OCI-LY3 (cell line): ENCODE measurements at regions not wholly inside any gene's neighbourhood (a gene's known extent, or its start where the extent isn't known, plus 50 kb on each side); places are given as distances from the start of the nearest gene placed in this dataset.

Experiments used
- H2AFZ ChIP-seq: fragments of 200-600, 300-600 bp; shearing (Covaris generic); 2 replicates; pipeline ENCODE4 v1.6.0; 2014; ENCODE audit warnings: antibody characterized with exemption, low read depth, low read length
- H3K27ac ChIP-seq: fragments of 200-600, 300-600 bp; sonication (generic); 2 replicates; pipeline ENCODE4 v1.5.1; 2014; ENCODE audit warnings: mild to moderate bottlenecking, low read length, moderate library complexity, mixed read lengths
- H3K27me3 ChIP-seq: fragments of 200-600, 300-600 bp; sonication (generic); 2 replicates; pipeline ENCODE4 v1.6.1; 2014; ENCODE audit warnings: low read depth, low read length, mixed read lengths
- H3K36me3 ChIP-seq: fragments of 200-600, 300-600 bp; sonication (generic); replicated peaks from 2 replicates; pipeline ENCODE3; 2014; ENCODE audit warnings: low read depth, low read length, mixed read lengths
- H3K4me1 ChIP-seq: fragments of 300-600, 200-600 bp; sonication (generic); 2 replicates; pipeline ENCODE4 v1.6.1; 2014; ENCODE audit warnings: low read length, mixed read lengths
- H3K4me2 ChIP-seq: fragments of 200-600, 300-600 bp; sonication (generic); 2 replicates; pipeline ENCODE4 v1.6.1; 2014; ENCODE audit warnings: low read length, mixed read lengths
- H3K4me3 ChIP-seq: fragments of 300-600, 200-600 bp; sonication (generic); 2 replicates; pipeline ENCODE4 v1.5.1; 2014; ENCODE audit warnings: antibody characterized with exemption, mild to moderate bottlenecking, low read length, moderate library complexity
- H3K79me2 ChIP-seq: fragments of 300-600, 200-600 bp; shearing (Covaris generic); 2 replicates; pipeline ENCODE4 v1.6.1; 2014; ENCODE audit warnings: mild to moderate bottlenecking, low read length, mixed read lengths
- H3K9ac ChIP-seq: fragments of 300-600, 200-600 bp; shearing (Covaris generic); 2 replicates; pipeline ENCODE4 v1.6.0; 2014; ENCODE audit warnings: mild to moderate bottlenecking, low read length, moderate library complexity
- H3K9me3 ChIP-seq: fragments of 200-600, 300-600 bp; shearing (Covaris generic); 2 replicates; pipeline ENCODE4 v1.6.1; 2014; ENCODE audit warnings: low read length, mixed read lengths; ENCODE audit not compliant: insufficient read depth
- H4K20me1 ChIP-seq: fragments of 200-600, 300-600 bp; sonication (generic); 2 replicates; pipeline ENCODE4 v1.6.1; 2016; ENCODE audit warnings: low read length, mixed read lengths; ENCODE audit not compliant: insufficient read depth
- EZH2phosphoT487 ChIP-seq: fragments of 200-600 bp; shearing (Covaris generic); IDR thresholded peaks from 2 replicates; pipeline ENCODE4 v1.6.1; 2018; ENCODE audit warnings: antibody characterized with exemption, mixed run types, low read depth
- TF ChIP-seq, protein P1 (sequence below): fragments of 200-600, 300-600 bp; sonication (generic); IDR thresholded peaks from 2 replicates; pipeline ENCODE4 v1.5.1; 2014; ENCODE audit warnings: antibody characterized with exemption, low read length, low read depth

DNA sequence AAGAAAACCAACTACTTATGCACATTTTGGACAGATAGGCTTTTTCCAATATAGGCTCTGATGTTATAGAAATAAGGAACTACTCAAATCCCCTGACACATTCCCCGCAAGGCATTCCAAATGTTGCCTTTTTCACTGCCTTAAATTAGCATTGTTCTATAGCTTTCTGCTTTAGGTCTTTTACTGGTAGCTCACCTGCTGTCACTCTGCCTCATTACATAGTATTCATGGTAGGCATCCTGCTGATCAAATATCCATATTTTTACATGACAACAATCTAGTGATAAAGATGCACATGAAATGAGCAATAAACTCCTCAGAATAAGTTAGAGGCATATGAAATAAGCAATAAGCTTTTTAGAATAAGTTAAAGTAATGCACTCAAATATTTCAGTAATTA, 542.7 kb downstream of the FAM133A start:
- Histone ChIP-seq H3K9ac (no peak overlapping the region), H3K4me1 (no peaks in the 10 kb centered on the region), H3K79me2 (no peaks in the 10 kb centered on the region), H4K20me1 (no peaks in the 10 kb centered on the region), H3K4me3 (no peak overlapping the region), H2AFZ (no peak overlapping the region), H3K9me3 (no peaks in the 10 kb centered on the region), H3K27ac (no peak overlapping the region), H3K36me3 (no peaks in the 10 kb centered on the region), H3K27me3 (no peaks in the 10 kb centered on the region), H3K4me2 (no peak overlapping the region)
- TF ChIP-seq, protein P1, sequence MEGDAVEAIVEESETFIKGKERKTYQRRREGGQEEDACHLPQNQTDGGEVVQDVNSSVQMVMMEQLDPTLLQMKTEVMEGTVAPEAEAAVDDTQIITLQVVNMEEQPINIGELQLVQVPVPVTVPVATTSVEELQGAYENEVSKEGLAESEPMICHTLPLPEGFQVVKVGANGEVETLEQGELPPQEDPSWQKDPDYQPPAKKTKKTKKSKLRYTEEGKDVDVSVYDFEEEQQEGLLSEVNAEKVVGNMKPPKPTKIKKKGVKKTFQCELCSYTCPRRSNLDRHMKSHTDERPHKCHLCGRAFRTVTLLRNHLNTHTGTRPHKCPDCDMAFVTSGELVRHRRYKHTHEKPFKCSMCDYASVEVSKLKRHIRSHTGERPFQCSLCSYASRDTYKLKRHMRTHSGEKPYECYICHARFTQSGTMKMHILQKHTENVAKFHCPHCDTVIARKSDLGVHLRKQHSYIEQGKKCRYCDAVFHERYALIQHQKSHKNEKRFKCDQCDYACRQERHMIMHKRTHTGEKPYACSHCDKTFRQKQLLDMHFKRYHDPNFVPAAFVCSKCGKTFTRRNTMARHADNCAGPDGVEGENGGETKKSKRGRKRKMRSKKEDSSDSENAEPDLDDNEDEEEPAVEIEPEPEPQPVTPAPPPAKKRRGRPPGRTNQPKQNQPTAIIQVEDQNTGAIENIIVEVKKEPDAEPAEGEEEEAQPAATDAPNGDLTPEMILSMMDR: no peak
- TF ChIP-seq EZH2phosphoT487: no peak

DNA sequence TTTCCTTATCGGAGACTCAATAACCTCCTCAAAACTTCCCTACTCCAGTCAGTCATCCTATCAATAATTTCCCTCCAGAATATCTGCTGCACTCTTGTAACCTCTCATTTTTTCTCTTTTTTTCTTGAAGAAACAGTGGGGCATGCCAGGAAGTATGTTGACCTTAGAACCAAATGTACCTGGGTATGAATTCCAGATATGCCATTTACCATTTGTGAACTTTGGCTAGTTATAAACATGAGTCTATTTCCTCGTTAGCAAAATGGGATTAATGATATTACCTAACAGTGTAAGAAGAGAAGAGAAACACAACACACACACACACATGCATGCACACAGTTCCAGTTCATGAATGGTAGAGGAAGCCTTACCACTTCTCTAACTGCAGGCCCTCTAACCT, 578.2 kb downstream of the FAM133A start:
- no peak overlapping the region for H3K27ac ChIP-seq
- no peaks in the 10 kb centered on the region for H3K36me3 ChIP-seq
- H3K4me1 ChIP-seq: no peaks in the 10 kb centered on the region
- H3K4me2 ChIP-seq: no peak overlapping the region
- no peak overlapping the region for H3K4me3 ChIP-seq
- H3K9ac ChIP-seq: no peak overlapping the region
- no peaks in the 10 kb centered on the region for H4K20me1 ChIP-seq
- H3K27me3 ChIP-seq: no peaks in the 10 kb centered on the region
- H2AFZ ChIP-seq: no peak overlapping the region
- no peak for TF ChIP-seq EZH2phosphoT487
- TF ChIP-seq, protein P1: no peak
- no peaks in the 10 kb centered on the region for H3K9me3 ChIP-seq
- no peaks in the 10 kb centered on the region for H3K79me2 ChIP-seq

DNA sequence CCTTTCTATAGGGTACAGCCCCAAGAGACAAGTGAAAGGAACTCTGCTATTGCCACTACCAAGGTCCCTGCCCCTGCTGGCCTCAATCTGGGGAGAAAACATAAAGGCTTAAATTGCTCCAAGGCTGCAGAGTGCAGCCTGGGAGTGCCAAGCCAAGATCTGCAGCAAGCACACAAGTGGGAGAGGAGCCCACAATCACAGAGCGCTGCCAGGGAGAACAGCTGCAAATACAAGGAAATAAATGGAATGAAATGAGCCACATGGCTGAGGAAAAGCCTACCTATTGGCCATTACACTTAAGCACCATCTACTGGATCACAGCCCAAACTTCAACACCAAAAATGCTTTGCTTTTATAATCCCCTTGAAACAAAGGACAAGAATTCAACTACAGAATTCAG, 582.4 kb downstream of the FAM133A start:
- Histone ChIP-seq H3K27ac (no peak overlapping the region), H3K4me1 (no peaks in the 10 kb centered on the region), H3K4me3 (no peak overlapping the region), H3K36me3 (no peaks in the 10 kb centered on the region), H3K9me3 (no peaks in the 10 kb centered on the region), H3K4me2 (no peak overlapping the region), H3K79me2 (no peaks in the 10 kb centered on the region), H2AFZ (no peak overlapping the region), H3K27me3 (no peaks in the 10 kb centered on the region), H3K9ac (no peak overlapping the region), H4K20me1 (no peaks in the 10 kb centered on the region)
- TF ChIP-seq, protein P1: no peak
- TF ChIP-seq EZH2phosphoT487: no peak

DNA sequence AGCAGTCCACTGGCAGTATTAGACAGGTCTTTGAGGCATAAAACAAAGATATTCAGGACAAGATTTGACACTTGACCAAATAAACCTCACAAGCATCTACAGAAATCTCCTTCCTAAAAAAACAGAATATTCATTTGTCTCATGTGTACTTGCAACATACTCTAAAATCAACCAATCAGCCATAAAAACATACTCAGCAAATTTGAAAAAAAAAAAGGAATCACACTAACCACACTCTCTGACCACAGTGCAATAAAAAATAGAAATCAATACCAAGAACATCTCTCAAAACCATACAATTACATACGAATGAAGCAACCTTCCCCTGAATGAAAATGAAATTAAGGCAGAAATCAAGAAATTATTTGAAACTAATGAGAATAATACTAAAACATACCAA, 591.3 kb downstream of the FAM133A start:
- H3K36me3 ChIP-seq: no peaks in the 10 kb centered on the region
- no peak overlapping the region for H3K9ac ChIP-seq
- no peaks in the 10 kb centered on the region for H3K4me1 ChIP-seq
- H2AFZ ChIP-seq: no peak overlapping the region
- H4K20me1 ChIP-seq: no peaks in the 10 kb centered on the region
- H3K9me3 ChIP-seq: no peaks in the 10 kb centered on the region
- no peak overlapping the region for H3K27ac ChIP-seq
- no peaks in the 10 kb centered on the region for H3K27me3 ChIP-seq
- TF ChIP-seq, protein P1: no peak
- TF ChIP-seq EZH2phosphoT487: no peak
- H3K4me3 ChIP-seq: no peak overlapping the region
- no peaks in the 10 kb centered on the region for H3K79me2 ChIP-seq
- no peak overlapping the region for H3K4me2 ChIP-seq
